ENCODE measurements at regions not wholly inside any gene's neighbourhood (a gene's known extent, or its start where the extent isn't known, plus 50 kb on each side); places are given as distances from the start of the nearest gene placed in this dataset.

- no peak for TF ChIP-seq CTCF (IDR thresholded peaks at IDR 0.05)
- ATAC-seq (no peak), DNase-seq (no peak)
- 65 to 76% (median 72%) methylated on average over 3 of the region's 3 CpGs for WGBS, 3 donors
- H3K36me3 ChIP-seq (ENCODE audit: insufficient read depth in 1 of 2, low read depth in 1 of 2) = no peaks in the 10 kb centered on the region
- no peaks in the 10 kb centered on the region for H3K9me3 ChIP-seq
- H3K4me1 ChIP-seq = no peaks in the 10 kb centered on the region
- intact Hi-C loops (cut with DNase I) = no loop called here
- no peak overlapping the region for H3K4me3 ChIP-seq
- H3K27ac ChIP-seq = no peak overlapping the region
- H3K27me3 ChIP-seq (ENCODE audit: insufficient read depth in 3 of 3, low read length in 2 of 3) = peaks cover 0 to 19% (median 0%) of the 10 kb centered on the region in 3 donors
Observed at GRCh38 chr7:50196719-50197118, 103.7 kb upstream of the ZPBP start.

GRCh38 chr7:50190776-50191175, 97.7 kb upstream of the ZPBP start:
- WGBS, 3 donors = 16 to 41% (median 17%) methylated on average over 1 of the region's 1 CpG
- ATAC-seq (no peak), DNase-seq (no peak)
- Histone ChIP-seq H3K4me3 (no peak overlapping the region), H3K4me1 (no peaks in the 10 kb centered on the region), H3K27ac (no peak overlapping the region), H3K36me3 (ENCODE audit: insufficient read depth in 1 of 2, low read depth in 1 of 2) (no peaks in the 10 kb centered on the region), H3K9me3 (no peaks in the 10 kb centered on the region), H3K27me3 (ENCODE audit: insufficient read depth in 3 of 3, low read length in 2 of 3) (peaks cover 0 to 16% (median 0%) of the 10 kb centered on the region in 3 donors)
- no peak for TF ChIP-seq CTCF (IDR thresholded peaks at IDR 0.05)
- intact Hi-C loops (cut with DNase I) = no loop called here

GRCh38 chr7:50189371-50189770, 96.3 kb upstream of the ZPBP start:
- WGBS, 3 donors = 49 to 73% (median 58%) methylated on average over 2 of the region's 2 CpGs
- no peak for DNase-seq
- intact Hi-C loops (cut with DNase I) = no loop called here

GRCh38 chr7:50185951-50186682, 93.1 kb upstream of the ZPBP start:
- whole genome bisulfite sequencing, 3 donors = 77 to 81% (median 79%) methylated on average over 8 of the region's 8 CpGs
- no peak for DNase-seq
- no peak for ATAC-seq
- Histone ChIP-seq H3K36me3 (ENCODE audit: insufficient read depth in 1 of 2, low read depth in 1 of 2) (no peaks in the 10 kb centered on the region), H3K27ac (no peak overlapping the region), H3K4me1 (no peaks in the 10 kb centered on the region), H3K9me3 (no peaks in the 10 kb centered on the region), H3K27me3 (ENCODE audit: insufficient read depth in 3 of 3, low read length in 2 of 3) (no peaks in the 10 kb centered on the region), H3K4me3 (no peak overlapping the region)
- intact Hi-C loops (cut with DNase I) = no loop called here
- TF ChIP-seq CTCF (IDR thresholded peaks at IDR 0.05) = no peak

More at GRCh38 chr7:50189371-50189770, 96.3 kb upstream of the ZPBP start:
- no peaks in the 10 kb centered on the region for H3K36me3 ChIP-seq (ENCODE audit: insufficient read depth in 1 of 2, low read depth in 1 of 2)
- no peaks in the 10 kb centered on the region for H3K9me3 ChIP-seq
- TF ChIP-seq CTCF (IDR thresholded peaks at IDR 0.05) = no peak
- H3K4me1 ChIP-seq = no peaks in the 10 kb centered on the region
- H3K27me3 ChIP-seq (ENCODE audit: insufficient read depth in 3 of 3, low read length in 2 of 3) = peaks cover 0 to 13% (median 0%) of the 10 kb centered on the region in 3 donors
- H3K27ac ChIP-seq = no peak overlapping the region
- no peak overlapping the region for H3K4me3 ChIP-seq
- ATAC-seq = no peak

GRCh38 chr7:50185208-50185607, 92.2 kb upstream of the ZPBP start:
- DNase-seq = no peak
- no peak for ATAC-seq
- no peaks in the 10 kb centered on the region for H3K27me3 ChIP-seq (ENCODE audit: insufficient read depth in 3 of 3, low read length in 2 of 3)
- 77 to 90% (median 79%) methylated on average over 4 of the region's 4 CpGs for WGBS, 3 donors
- H3K36me3 ChIP-seq (ENCODE audit: insufficient read depth in 1 of 2, low read depth in 1 of 2) = no peaks in the 10 kb centered on the region
- no peaks in the 10 kb centered on the region for H3K4me1 ChIP-seq
- no peaks in the 10 kb centered on the region for H3K9me3 ChIP-seq
- intact Hi-C loops (cut with DNase I) = no loop called here
- no peak overlapping the region for H3K27ac ChIP-seq
- H3K4me3 ChIP-seq = no peak overlapping the region
- TF ChIP-seq CTCF (IDR thresholded peaks at IDR 0.05) = no peak
